Breast epithelium (tissue), 3 donors: ENCODE measurements at regions not wholly inside any gene's neighbourhood (a gene's known extent, or its start where the extent isn't known, plus 50 kb on each side); places are given as distances from the start of the nearest gene placed in this dataset.

Source experiments
- POLR2A ChIP-seq: fragments of 450-650 bp; IDR thresholded peaks from one replicate; pipeline ENCODE4 v1.6.1; 2016; ENCODE audit warnings: antibody characterized with exemption, mild to moderate bottlenecking, moderate library complexity
- POLR2AphosphoS5 ChIP-seq, 3 donors: sonication (generic); formaldehyde crosslinking; IDR thresholded peaks; one replicate each; pipeline ENCODE4 v1.6.1; 2017; ENCODE audit warnings: antibody characterized with exemption in 3 of 3
- TF ChIP-seq, protein P1 (sequence below), 3 donors: fragments of 450-650 bp; IDR thresholded peaks; one replicate each; pipeline ENCODE4 v1.5.1; 2016 to 2017; ENCODE audit warnings: antibody characterized with exemption in 3 of 3, mild to moderate bottlenecking in 3 of 3, moderate library complexity in 3 of 3

- TF ChIP-seq, protein P1, sequence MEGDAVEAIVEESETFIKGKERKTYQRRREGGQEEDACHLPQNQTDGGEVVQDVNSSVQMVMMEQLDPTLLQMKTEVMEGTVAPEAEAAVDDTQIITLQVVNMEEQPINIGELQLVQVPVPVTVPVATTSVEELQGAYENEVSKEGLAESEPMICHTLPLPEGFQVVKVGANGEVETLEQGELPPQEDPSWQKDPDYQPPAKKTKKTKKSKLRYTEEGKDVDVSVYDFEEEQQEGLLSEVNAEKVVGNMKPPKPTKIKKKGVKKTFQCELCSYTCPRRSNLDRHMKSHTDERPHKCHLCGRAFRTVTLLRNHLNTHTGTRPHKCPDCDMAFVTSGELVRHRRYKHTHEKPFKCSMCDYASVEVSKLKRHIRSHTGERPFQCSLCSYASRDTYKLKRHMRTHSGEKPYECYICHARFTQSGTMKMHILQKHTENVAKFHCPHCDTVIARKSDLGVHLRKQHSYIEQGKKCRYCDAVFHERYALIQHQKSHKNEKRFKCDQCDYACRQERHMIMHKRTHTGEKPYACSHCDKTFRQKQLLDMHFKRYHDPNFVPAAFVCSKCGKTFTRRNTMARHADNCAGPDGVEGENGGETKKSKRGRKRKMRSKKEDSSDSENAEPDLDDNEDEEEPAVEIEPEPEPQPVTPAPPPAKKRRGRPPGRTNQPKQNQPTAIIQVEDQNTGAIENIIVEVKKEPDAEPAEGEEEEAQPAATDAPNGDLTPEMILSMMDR (IDR thresholded peaks at IDR 0.05) = no peak
- no peak for TF ChIP-seq POLR2A
- TF ChIP-seq POLR2AphosphoS5 (IDR thresholded peaks at IDR 0.05) = no peak
Measured at GRCh38 chr5:43959144-43959543, 356.2 kb downstream of the NNT start.
